ENCODE measurements at regions not wholly inside any gene's neighbourhood (a gene's known extent, or its start where the extent isn't known, plus 50 kb on each side); places are given as distances from the start of the nearest gene placed in this dataset.

DNA sequence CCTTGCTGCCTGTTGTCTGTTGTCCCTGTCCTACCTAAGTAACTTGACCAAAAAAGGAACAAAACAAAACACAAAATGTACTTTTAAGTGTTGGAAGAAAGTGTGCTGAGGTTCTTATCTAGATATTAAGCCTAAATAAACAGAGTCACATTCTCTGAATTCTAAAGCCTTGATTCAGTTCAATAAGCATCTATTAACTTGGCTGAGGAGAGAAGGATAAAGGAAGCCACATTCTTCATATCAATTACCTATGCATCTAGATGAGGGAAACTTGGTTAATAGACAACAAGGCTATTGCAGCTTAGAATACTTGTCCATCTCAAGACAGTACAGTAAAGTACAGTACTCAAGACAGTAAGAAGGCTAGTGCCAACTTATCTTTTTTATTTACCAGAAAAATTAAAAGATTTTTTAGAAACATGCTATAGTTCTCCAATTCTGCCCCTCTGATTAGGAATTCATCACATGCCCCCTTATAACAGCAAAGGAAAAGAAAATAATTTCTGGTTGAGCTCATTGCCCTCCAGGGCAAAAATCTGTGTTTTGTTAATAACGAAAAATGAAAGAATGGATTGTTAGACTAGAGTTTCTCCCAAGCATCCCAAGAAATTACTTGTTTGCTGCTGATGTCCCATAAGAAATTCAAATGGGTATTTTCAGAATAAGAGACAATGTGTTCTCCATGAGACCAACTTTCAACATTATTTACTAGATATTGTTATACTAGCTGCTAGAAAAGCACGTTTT is 546.5 kb upstream of the SEMA3D start:
- TF ChIP-seq, protein P1, sequence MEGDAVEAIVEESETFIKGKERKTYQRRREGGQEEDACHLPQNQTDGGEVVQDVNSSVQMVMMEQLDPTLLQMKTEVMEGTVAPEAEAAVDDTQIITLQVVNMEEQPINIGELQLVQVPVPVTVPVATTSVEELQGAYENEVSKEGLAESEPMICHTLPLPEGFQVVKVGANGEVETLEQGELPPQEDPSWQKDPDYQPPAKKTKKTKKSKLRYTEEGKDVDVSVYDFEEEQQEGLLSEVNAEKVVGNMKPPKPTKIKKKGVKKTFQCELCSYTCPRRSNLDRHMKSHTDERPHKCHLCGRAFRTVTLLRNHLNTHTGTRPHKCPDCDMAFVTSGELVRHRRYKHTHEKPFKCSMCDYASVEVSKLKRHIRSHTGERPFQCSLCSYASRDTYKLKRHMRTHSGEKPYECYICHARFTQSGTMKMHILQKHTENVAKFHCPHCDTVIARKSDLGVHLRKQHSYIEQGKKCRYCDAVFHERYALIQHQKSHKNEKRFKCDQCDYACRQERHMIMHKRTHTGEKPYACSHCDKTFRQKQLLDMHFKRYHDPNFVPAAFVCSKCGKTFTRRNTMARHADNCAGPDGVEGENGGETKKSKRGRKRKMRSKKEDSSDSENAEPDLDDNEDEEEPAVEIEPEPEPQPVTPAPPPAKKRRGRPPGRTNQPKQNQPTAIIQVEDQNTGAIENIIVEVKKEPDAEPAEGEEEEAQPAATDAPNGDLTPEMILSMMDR (IDR thresholded peaks at IDR 0.05 in 4 of 5, conservative IDR thresholded peaks at IDR 0.05 in 1 of 5) = no peak
- TF ChIP-seq POLR2A (IDR thresholded peaks at IDR 0.05) = no peak
